ENCODE measurements at regions not wholly inside any gene's neighbourhood (a gene's known extent, or its start where the extent isn't known, plus 50 kb on each side); places are given as distances from the start of the nearest gene placed in this dataset.

GRCh38 chr13:57784633-57785032, 153.1 kb downstream of the PCDH17 start:
- no peaks in the 10 kb centered on the region for H3K27me3 ChIP-seq (ENCODE audit: control insufficient read depth, insufficient read depth, low read length, poor library complexity, severe bottlenecking)
- H3K4me1 ChIP-seq (ENCODE audit: control insufficient read depth, insufficient read depth, low read length): no peaks in the 10 kb centered on the region
- no peak overlapping the region for H3K27ac ChIP-seq (ENCODE audit: insufficient read depth, low read depth, low read length, poor library complexity, severe bottlenecking)
- 89 to 100% methylated on average over 1 to 3 of the region's 3 CpGs for WGBS, 2 experiments
- H3K4me3 ChIP-seq (ENCODE audit: insufficient read depth, low read depth, low read length): no peak overlapping the region
- H3K36me3 ChIP-seq (ENCODE audit: control insufficient read depth, insufficient read depth, low read length): no peaks in the 10 kb centered on the region
- peaks cover 2% of the 10 kb centered on the region for H3K9me3 ChIP-seq (ENCODE audit: control insufficient read depth, low read length)

DNA sequence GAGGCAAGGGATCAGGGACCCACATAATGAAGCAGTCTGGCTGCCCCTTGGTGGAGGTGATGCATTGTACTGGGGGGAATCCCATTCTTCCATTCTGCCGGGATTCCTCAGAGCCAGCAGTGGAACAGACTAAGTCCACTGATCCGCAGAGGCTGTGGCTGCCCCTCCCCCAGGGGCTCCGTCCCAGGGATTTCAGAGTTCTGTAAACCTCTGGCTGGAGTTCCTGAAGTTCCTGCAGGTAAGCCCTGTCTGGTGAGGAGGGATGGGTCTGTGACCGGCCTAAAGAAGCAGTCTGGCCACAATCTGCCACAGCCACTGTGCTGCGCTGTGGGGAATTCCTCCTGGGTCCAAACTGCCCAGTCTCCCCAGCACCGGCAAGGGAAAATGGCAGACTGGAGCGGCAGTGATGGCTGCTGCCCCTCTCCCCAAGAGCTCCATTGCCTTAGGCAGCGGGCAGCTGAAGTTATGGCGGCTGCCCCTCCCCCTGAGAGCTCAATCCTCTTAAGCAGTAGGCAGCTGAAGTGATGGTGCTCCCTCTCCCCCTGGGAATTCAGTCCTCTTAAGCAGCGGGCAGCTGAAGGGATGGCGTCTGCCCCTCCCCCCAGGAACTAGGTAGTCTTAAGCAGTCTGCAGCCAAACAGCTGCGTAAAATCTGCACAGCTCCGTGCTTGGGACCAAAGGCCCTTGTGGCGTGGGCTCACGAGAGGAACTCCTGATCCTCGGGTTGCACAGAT, 155.7 kb downstream of the PCDH17 start:
- Histone ChIP-seq H3K27me3 (ENCODE audit: control insufficient read depth, insufficient read depth, low read length, poor library complexity, severe bottlenecking) (no peaks in the 10 kb centered on the region), H3K4me3 (ENCODE audit: insufficient read depth, low read depth, low read length) (no peak overlapping the region), H3K36me3 (ENCODE audit: control insufficient read depth, insufficient read depth, low read length) (no peaks in the 10 kb centered on the region), H3K27ac (ENCODE audit: insufficient read depth, low read depth, low read length, poor library complexity, severe bottlenecking) (no peak overlapping the region), H3K9me3 (ENCODE audit: control insufficient read depth, low read length) (peaks cover 2% of the 10 kb centered on the region), H3K4me1 (ENCODE audit: control insufficient read depth, insufficient read depth, low read length) (no peaks in the 10 kb centered on the region)
- WGBS, 2 experiments: 93 to 94% methylated on average over 16 of the region's 16 CpGs

- WGBS, 2 experiments: 74 to 82% methylated on average over 3 of the region's 3 CpGs
- H3K36me3 ChIP-seq (ENCODE audit: control insufficient read depth, insufficient read depth, low read length): no peaks in the 10 kb centered on the region
- no peaks in the 10 kb centered on the region for H3K27me3 ChIP-seq (ENCODE audit: control insufficient read depth, insufficient read depth, low read length, poor library complexity, severe bottlenecking)
- no peak overlapping the region for H3K4me3 ChIP-seq (ENCODE audit: insufficient read depth, low read depth, low read length)
- no peaks in the 10 kb centered on the region for H3K9me3 ChIP-seq (ENCODE audit: control insufficient read depth, low read length)
- no peaks in the 10 kb centered on the region for H3K4me1 ChIP-seq (ENCODE audit: control insufficient read depth, insufficient read depth, low read length)
- no peak overlapping the region for H3K27ac ChIP-seq (ENCODE audit: insufficient read depth, low read depth, low read length, poor library complexity, severe bottlenecking)
These were observed 168.1 kb downstream of the PCDH17 start for GRCh38 chr13:57799624-57800023.

GRCh38 chr13:57813651-57814050, 182.1 kb downstream of the PCDH17 start:
- H3K27ac ChIP-seq (ENCODE audit: insufficient read depth, low read depth, low read length, poor library complexity, severe bottlenecking): no peak overlapping the region
- no peaks in the 10 kb centered on the region for H3K36me3 ChIP-seq (ENCODE audit: control insufficient read depth, insufficient read depth, low read length)
- 86 to 100% methylated on average over 2 of the region's 2 CpGs for WGBS, 2 experiments
- no peak overlapping the region for H3K4me3 ChIP-seq (ENCODE audit: insufficient read depth, low read depth, low read length)
- no peaks in the 10 kb centered on the region for H3K4me1 ChIP-seq (ENCODE audit: control insufficient read depth, insufficient read depth, low read length)
- no peaks in the 10 kb centered on the region for H3K27me3 ChIP-seq (ENCODE audit: control insufficient read depth, insufficient read depth, low read length, poor library complexity, severe bottlenecking)
- H3K9me3 ChIP-seq (ENCODE audit: control insufficient read depth, low read length): no peaks in the 10 kb centered on the region

DNA sequence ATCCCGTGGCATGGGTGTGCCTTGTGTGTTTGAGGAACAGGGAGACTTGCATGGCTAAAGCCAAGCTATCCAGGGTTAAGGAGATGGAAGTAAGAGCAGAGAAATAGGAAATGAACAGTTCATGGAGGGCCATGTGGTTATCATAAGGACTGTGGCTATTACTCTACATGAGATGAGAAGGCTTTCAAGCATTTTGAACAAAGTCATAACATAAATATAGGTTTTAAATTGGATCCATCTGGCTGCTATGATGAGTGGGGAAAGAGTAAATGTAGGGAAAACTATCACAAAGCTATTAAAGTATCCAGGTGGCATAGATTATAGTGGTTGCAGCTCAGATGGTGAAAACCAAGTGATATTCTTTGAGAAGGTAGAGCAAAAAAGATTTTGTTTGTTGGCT, 184.1 kb downstream of the PCDH17 start:
- no peaks in the 10 kb centered on the region for H3K4me1 ChIP-seq (ENCODE audit: control insufficient read depth, insufficient read depth, low read length)
- H3K36me3 ChIP-seq (ENCODE audit: control insufficient read depth, insufficient read depth, low read length): no peaks in the 10 kb centered on the region
- 93 to 95% methylated on average over 1 of the region's 1 CpG for WGBS, 2 experiments

DNA sequence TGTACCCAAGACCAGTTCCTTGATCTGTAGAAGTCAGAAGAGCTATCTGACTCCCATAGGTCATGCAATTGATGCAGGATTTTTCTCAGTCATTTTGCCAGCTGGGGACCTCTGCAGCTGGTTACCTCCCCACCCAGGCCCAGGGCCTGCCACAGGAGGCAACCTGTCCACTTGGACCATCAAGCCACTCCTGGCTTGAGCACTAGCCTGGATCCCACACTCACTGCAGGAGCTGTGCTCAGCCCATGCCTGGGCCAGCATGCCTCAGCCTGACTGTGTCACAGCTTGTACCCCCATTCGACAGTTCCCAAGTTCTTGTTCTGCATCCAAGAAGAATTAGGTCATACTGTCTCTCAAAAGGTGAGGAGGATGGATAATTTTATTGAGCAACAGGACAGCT, 189.4 kb downstream of the PCDH17 start:
- WGBS, 2 experiments: 100% methylated on average over 1 of the region's 1 CpG
- H3K36me3 ChIP-seq (ENCODE audit: control insufficient read depth, insufficient read depth, low read length): no peaks in the 10 kb centered on the region
- H3K27me3 ChIP-seq (ENCODE audit: control insufficient read depth, insufficient read depth, low read length, poor library complexity, severe bottlenecking): no peaks in the 10 kb centered on the region
- H3K9me3 ChIP-seq (ENCODE audit: control insufficient read depth, low read length): no peaks in the 10 kb centered on the region
- H3K4me1 ChIP-seq (ENCODE audit: control insufficient read depth, insufficient read depth, low read length): no peaks in the 10 kb centered on the region
- no peak overlapping the region for H3K4me3 ChIP-seq (ENCODE audit: insufficient read depth, low read depth, low read length)
- H3K27ac ChIP-seq (ENCODE audit: insufficient read depth, low read depth, low read length, poor library complexity, severe bottlenecking): no peak overlapping the region

More for the DNA sequence above, 184.1 kb downstream of the PCDH17 start:
- no peaks in the 10 kb centered on the region for H3K27me3 ChIP-seq (ENCODE audit: control insufficient read depth, insufficient read depth, low read length, poor library complexity, severe bottlenecking)
- no peak overlapping the region for H3K4me3 ChIP-seq (ENCODE audit: insufficient read depth, low read depth, low read length)
- no peak overlapping the region for H3K27ac ChIP-seq (ENCODE audit: insufficient read depth, low read depth, low read length, poor library complexity, severe bottlenecking)
- no peaks in the 10 kb centered on the region for H3K9me3 ChIP-seq (ENCODE audit: control insufficient read depth, low read length)

DNA sequence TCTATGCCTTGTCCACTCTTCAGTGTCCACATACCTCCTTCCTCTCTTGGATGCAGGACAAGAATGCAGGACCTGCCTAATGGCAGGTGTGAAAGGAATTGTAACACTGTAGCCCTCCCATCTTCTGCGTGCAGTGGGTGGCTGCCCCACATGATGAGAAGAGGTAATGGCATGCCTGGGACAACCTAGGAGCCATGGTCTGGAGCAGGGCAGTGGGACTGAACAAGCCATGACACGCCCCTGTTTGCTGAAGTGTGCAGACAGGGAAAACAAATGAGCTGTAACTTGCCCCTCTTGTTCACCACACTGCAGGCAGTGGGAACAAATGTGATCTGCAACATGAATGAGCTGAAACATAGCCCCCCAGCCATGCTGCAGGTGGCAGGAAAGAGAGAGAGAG, 192.2 kb downstream of the PCDH17 start:
- H3K4me3 ChIP-seq (ENCODE audit: insufficient read depth, low read depth, low read length): no peak overlapping the region
- H3K36me3 ChIP-seq (ENCODE audit: control insufficient read depth, insufficient read depth, low read length): no peaks in the 10 kb centered on the region
- H3K4me1 ChIP-seq (ENCODE audit: control insufficient read depth, insufficient read depth, low read length): no peaks in the 10 kb centered on the region
- WGBS, 2 experiments: 90 to 91% methylated on average over 2 of the region's 2 CpGs
- no peaks in the 10 kb centered on the region for H3K27me3 ChIP-seq (ENCODE audit: control insufficient read depth, insufficient read depth, low read length, poor library complexity, severe bottlenecking)
- H3K27ac ChIP-seq (ENCODE audit: insufficient read depth, low read depth, low read length, poor library complexity, severe bottlenecking): no peak overlapping the region
- no peaks in the 10 kb centered on the region for H3K9me3 ChIP-seq (ENCODE audit: control insufficient read depth, low read length)

DNA sequence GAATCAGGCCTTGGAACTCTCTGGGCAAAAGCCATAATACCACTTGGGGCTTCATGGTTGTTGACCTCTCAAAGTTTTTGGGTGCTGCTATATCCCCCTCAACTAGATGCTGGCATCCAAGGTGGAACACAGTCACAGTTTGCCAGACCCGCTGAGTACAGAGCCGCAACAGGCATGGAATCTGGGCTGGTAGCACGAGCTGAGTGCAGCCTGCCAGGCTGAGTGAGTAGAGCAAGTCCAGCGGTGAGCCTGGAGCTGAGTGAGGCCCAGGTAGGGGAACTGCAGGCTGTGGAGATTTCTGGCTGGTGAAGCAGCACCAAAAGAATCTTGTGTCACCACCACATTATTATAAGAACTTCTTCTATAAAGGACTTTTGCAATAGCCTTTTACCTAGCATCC, 192.6 kb downstream of the PCDH17 start:
- no peak overlapping the region for H3K27ac ChIP-seq (ENCODE audit: insufficient read depth, low read depth, low read length, poor library complexity, severe bottlenecking)
- H3K4me1 ChIP-seq (ENCODE audit: control insufficient read depth, insufficient read depth, low read length): no peaks in the 10 kb centered on the region
- H3K9me3 ChIP-seq (ENCODE audit: control insufficient read depth, low read length): no peaks in the 10 kb centered on the region
- H3K4me3 ChIP-seq (ENCODE audit: insufficient read depth, low read depth, low read length): no peak overlapping the region
- no peaks in the 10 kb centered on the region for H3K27me3 ChIP-seq (ENCODE audit: control insufficient read depth, insufficient read depth, low read length, poor library complexity, severe bottlenecking)
- 91 to 94% methylated on average over 4 of the region's 4 CpGs for WGBS, 2 experiments
- H3K36me3 ChIP-seq (ENCODE audit: control insufficient read depth, insufficient read depth, low read length): no peaks in the 10 kb centered on the region

- WGBS, 2 experiments: 95 to 98% methylated on average over 2 of the region's 2 CpGs
- no peak overlapping the region for H3K27ac ChIP-seq (ENCODE audit: insufficient read depth, low read depth, low read length, poor library complexity, severe bottlenecking)
- no peak overlapping the region for H3K4me3 ChIP-seq (ENCODE audit: insufficient read depth, low read depth, low read length)
- no peaks in the 10 kb centered on the region for H3K27me3 ChIP-seq (ENCODE audit: control insufficient read depth, insufficient read depth, low read length, poor library complexity, severe bottlenecking)
- H3K9me3 ChIP-seq (ENCODE audit: control insufficient read depth, low read length): no peaks in the 10 kb centered on the region
- H3K4me1 ChIP-seq (ENCODE audit: control insufficient read depth, insufficient read depth, low read length): no peaks in the 10 kb centered on the region
- no peaks in the 10 kb centered on the region for H3K36me3 ChIP-seq (ENCODE audit: control insufficient read depth, insufficient read depth, low read length)
These were observed 193.5 kb downstream of the PCDH17 start for GRCh38 chr13:57825066-57825465.

- 88 to 94% methylated on average over 3 of the region's 3 CpGs for WGBS, 2 experiments
- H3K27ac ChIP-seq (ENCODE audit: insufficient read depth, low read depth, low read length, poor library complexity, severe bottlenecking): no peak overlapping the region
- no peaks in the 10 kb centered on the region for H3K9me3 ChIP-seq (ENCODE audit: control insufficient read depth, low read length)
- H3K4me3 ChIP-seq (ENCODE audit: insufficient read depth, low read depth, low read length): no peak overlapping the region
- H3K4me1 ChIP-seq (ENCODE audit: control insufficient read depth, insufficient read depth, low read length): no peaks in the 10 kb centered on the region
- no peaks in the 10 kb centered on the region for H3K36me3 ChIP-seq (ENCODE audit: control insufficient read depth, insufficient read depth, low read length)
- H3K27me3 ChIP-seq (ENCODE audit: control insufficient read depth, insufficient read depth, low read length, poor library complexity, severe bottlenecking): no peaks in the 10 kb centered on the region
These were observed 198.0 kb downstream of the PCDH17 start for GRCh38 chr13:57829496-57829895.

- WGBS, 2 experiments: 93 to 95% methylated on average over 8 of the region's 8 CpGs
- H3K36me3 ChIP-seq (ENCODE audit: control insufficient read depth, insufficient read depth, low read length): no peaks in the 10 kb centered on the region
- no peak overlapping the region for H3K27ac ChIP-seq (ENCODE audit: insufficient read depth, low read depth, low read length, poor library complexity, severe bottlenecking)
- no peaks in the 10 kb centered on the region for H3K9me3 ChIP-seq (ENCODE audit: control insufficient read depth, low read length)
- no peak overlapping the region for H3K4me3 ChIP-seq (ENCODE audit: insufficient read depth, low read depth, low read length)
- H3K27me3 ChIP-seq (ENCODE audit: control insufficient read depth, insufficient read depth, low read length, poor library complexity, severe bottlenecking): no peaks in the 10 kb centered on the region
- no peaks in the 10 kb centered on the region for H3K4me1 ChIP-seq (ENCODE audit: control insufficient read depth, insufficient read depth, low read length)
These were observed 200.6 kb downstream of the PCDH17 start for GRCh38 chr13:57832187-57832586.

Data from ectodermal cell (in vitro differentiated cells).